ENCODE measurements at regions not wholly inside any gene's neighbourhood (a gene's known extent, or its start where the extent isn't known, plus 50 kb on each side); places are given as distances from the start of the nearest gene placed in this dataset.

- Histone ChIP-seq H3K27ac (ENCODE audit: low read depth, low read length) (no peak overlapping the region), H3K4me3 (ENCODE audit: low read depth, low read length) (no peak overlapping the region)
Measured at GRCh38 chr6:66992660-66993059, 1285.6 kb upstream of the EYS start.

GRCh38 chr6:66986940-66987339 is 1279.9 kb upstream of the EYS start:
- no peaks in the 10 kb centered on the region for H3K4me1 ChIP-seq (ENCODE audit: control insufficient read depth, insufficient read depth, low read length)
- H3K4me3 ChIP-seq (ENCODE audit: low read depth, low read length) = no peak overlapping the region
- H3K9ac ChIP-seq (ENCODE audit: low read depth, low read length) = no peak overlapping the region
- no peak overlapping the region for H3K27ac ChIP-seq (ENCODE audit: low read depth, low read length)
- no peaks in the 10 kb centered on the region for H3K36me3 ChIP-seq (ENCODE audit: control insufficient read depth, insufficient read depth, low read length)
- peaks cover 12% of the 10 kb centered on the region for H3K9me3 ChIP-seq (ENCODE audit: control insufficient read depth, insufficient read depth, low read length)
- no peaks in the 10 kb centered on the region for H3K27me3 ChIP-seq (ENCODE audit: control insufficient read depth, insufficient read depth, low read length)

More at GRCh38 chr6:66992660-66993059, 1285.6 kb upstream of the EYS start:
- no peaks in the 10 kb centered on the region for H3K27me3 ChIP-seq (ENCODE audit: control insufficient read depth, insufficient read depth, low read length)
- no peak overlapping the region for H3K9ac ChIP-seq (ENCODE audit: low read depth, low read length)
- H3K9me3 ChIP-seq (ENCODE audit: control insufficient read depth, insufficient read depth, low read length) = peaks cover 7% of the 10 kb centered on the region; the same call in 1 of the 2 replicates
- no peaks in the 10 kb centered on the region for H3K4me1 ChIP-seq (ENCODE audit: control insufficient read depth, insufficient read depth, low read length)
- H3K36me3 ChIP-seq (ENCODE audit: control insufficient read depth, insufficient read depth, low read length) = no peaks in the 10 kb centered on the region

- H3K9ac ChIP-seq (ENCODE audit: low read depth, low read length) = no peak overlapping the region
- no peak overlapping the region for H3K4me3 ChIP-seq (ENCODE audit: low read depth, low read length)
- H3K27me3 ChIP-seq (ENCODE audit: control insufficient read depth, insufficient read depth, low read length) = no peaks in the 10 kb centered on the region
- H3K9me3 ChIP-seq (ENCODE audit: control insufficient read depth, insufficient read depth, low read length) = peaks cover 12% of the 10 kb centered on the region
- H3K4me1 ChIP-seq (ENCODE audit: control insufficient read depth, insufficient read depth, low read length) = no peaks in the 10 kb centered on the region
- H3K36me3 ChIP-seq (ENCODE audit: control insufficient read depth, insufficient read depth, low read length) = no peaks in the 10 kb centered on the region
- H3K27ac ChIP-seq (ENCODE audit: low read depth, low read length) = no peak overlapping the region
Measured at GRCh38 chr6:66985816-66986215, 1278.8 kb upstream of the EYS start.

- Histone ChIP-seq H3K27ac (ENCODE audit: low read depth, low read length) (no peak overlapping the region), H3K27me3 (ENCODE audit: control insufficient read depth, insufficient read depth, low read length) (no peaks in the 10 kb centered on the region), H3K4me3 (ENCODE audit: low read depth, low read length) (no peak overlapping the region), H3K9ac (ENCODE audit: low read depth, low read length) (no peak overlapping the region), H3K9me3 (ENCODE audit: control insufficient read depth, insufficient read depth, low read length) (peaks cover 7% of the 10 kb centered on the region; the same call in 1 of the 2 replicates), H3K36me3 (ENCODE audit: control insufficient read depth, insufficient read depth, low read length) (no peaks in the 10 kb centered on the region), H3K4me1 (ENCODE audit: control insufficient read depth, insufficient read depth, low read length) (no peaks in the 10 kb centered on the region)
Measured at GRCh38 chr6:66970373-66970772, 1263.3 kb upstream of the EYS start.

GRCh38 chr6:66965227-66965626 is 1258.2 kb upstream of the EYS start:
- Histone ChIP-seq H3K9ac (ENCODE audit: low read depth, low read length) (no peak overlapping the region), H3K27ac (ENCODE audit: low read depth, low read length) (no peak overlapping the region), H3K4me1 (ENCODE audit: control insufficient read depth, insufficient read depth, low read length) (no peaks in the 10 kb centered on the region), H3K27me3 (ENCODE audit: control insufficient read depth, insufficient read depth, low read length) (no peaks in the 10 kb centered on the region), H3K36me3 (ENCODE audit: control insufficient read depth, insufficient read depth, low read length) (no peaks in the 10 kb centered on the region), H3K4me3 (ENCODE audit: low read depth, low read length) (no peak overlapping the region), H3K9me3 (ENCODE audit: control insufficient read depth, insufficient read depth, low read length) (no peaks in the 10 kb centered on the region)

- Histone ChIP-seq H3K36me3 (ENCODE audit: control insufficient read depth, insufficient read depth, low read length) (no peaks in the 10 kb centered on the region), H3K9me3 (ENCODE audit: control insufficient read depth, insufficient read depth, low read length) (no peaks in the 10 kb centered on the region), H3K27me3 (ENCODE audit: control insufficient read depth, insufficient read depth, low read length) (no peaks in the 10 kb centered on the region), H3K27ac (ENCODE audit: low read depth, low read length) (no peak overlapping the region), H3K9ac (ENCODE audit: low read depth, low read length) (no peak overlapping the region), H3K4me3 (ENCODE audit: low read depth, low read length) (no peak overlapping the region), H3K4me1 (ENCODE audit: control insufficient read depth, insufficient read depth, low read length) (no peaks in the 10 kb centered on the region)
Measured at GRCh38 chr6:66964216-66964615, 1257.2 kb upstream of the EYS start.

GRCh38 chr6:66962082-66962481 is 1255.1 kb upstream of the EYS start:
- Histone ChIP-seq H3K27me3 (ENCODE audit: control insufficient read depth, insufficient read depth, low read length) (no peaks in the 10 kb centered on the region), H3K9ac (ENCODE audit: low read depth, low read length) (no peak overlapping the region), H3K9me3 (ENCODE audit: control insufficient read depth, insufficient read depth, low read length) (no peaks in the 10 kb centered on the region), H3K4me3 (ENCODE audit: low read depth, low read length) (no peak overlapping the region), H3K4me1 (ENCODE audit: control insufficient read depth, insufficient read depth, low read length) (no peaks in the 10 kb centered on the region), H3K36me3 (ENCODE audit: control insufficient read depth, insufficient read depth, low read length) (no peaks in the 10 kb centered on the region), H3K27ac (ENCODE audit: low read depth, low read length) (no peak overlapping the region)

- Histone ChIP-seq H3K4me1 (ENCODE audit: control insufficient read depth, insufficient read depth, low read length) (no peaks in the 10 kb centered on the region), H3K4me3 (ENCODE audit: low read depth, low read length) (no peak overlapping the region), H3K9ac (ENCODE audit: low read depth, low read length) (no peak overlapping the region), H3K27me3 (ENCODE audit: control insufficient read depth, insufficient read depth, low read length) (no peaks in the 10 kb centered on the region), H3K9me3 (ENCODE audit: control insufficient read depth, insufficient read depth, low read length) (no peaks in the 10 kb centered on the region), H3K36me3 (ENCODE audit: control insufficient read depth, insufficient read depth, low read length) (no peaks in the 10 kb centered on the region), H3K27ac (ENCODE audit: low read depth, low read length) (no peak overlapping the region)
Measured at GRCh38 chr6:66961191-66961590, 1254.2 kb upstream of the EYS start.

- H3K4me1 ChIP-seq (ENCODE audit: control insufficient read depth, insufficient read depth, low read length) = no peaks in the 10 kb centered on the region
- H3K4me3 ChIP-seq (ENCODE audit: low read depth, low read length) = no peak overlapping the region
Measured at GRCh38 chr6:66949191-66949661, 1242.2 kb upstream of the EYS start.

GRCh38 chr6:66948106-66948505 is 1241.1 kb upstream of the EYS start:
- no peaks in the 10 kb centered on the region for H3K36me3 ChIP-seq (ENCODE audit: control insufficient read depth, insufficient read depth, low read length)

More at GRCh38 chr6:66949191-66949661, 1242.2 kb upstream of the EYS start:
- Histone ChIP-seq H3K9me3 (ENCODE audit: control insufficient read depth, insufficient read depth, low read length) (peaks cover 10% of the 10 kb centered on the region), H3K27ac (ENCODE audit: low read depth, low read length) (no peak overlapping the region), H3K9ac (ENCODE audit: low read depth, low read length) (no peak overlapping the region), H3K36me3 (ENCODE audit: control insufficient read depth, insufficient read depth, low read length) (no peaks in the 10 kb centered on the region), H3K27me3 (ENCODE audit: control insufficient read depth, insufficient read depth, low read length) (no peaks in the 10 kb centered on the region)

GRCh38 chr6:66940003-66940402 is 1233.0 kb upstream of the EYS start:
- no peak overlapping the region for H3K9ac ChIP-seq (ENCODE audit: low read depth, low read length)
- H3K4me3 ChIP-seq (ENCODE audit: low read depth, low read length) = no peak overlapping the region
- no peaks in the 10 kb centered on the region for H3K4me1 ChIP-seq (ENCODE audit: control insufficient read depth, insufficient read depth, low read length)
- no peak overlapping the region for H3K27ac ChIP-seq (ENCODE audit: low read depth, low read length)
- H3K27me3 ChIP-seq (ENCODE audit: control insufficient read depth, insufficient read depth, low read length) = no peaks in the 10 kb centered on the region
- H3K36me3 ChIP-seq (ENCODE audit: control insufficient read depth, insufficient read depth, low read length) = no peaks in the 10 kb centered on the region
- peaks cover 17% of the 10 kb centered on the region for H3K9me3 ChIP-seq (ENCODE audit: control insufficient read depth, insufficient read depth, low read length)

More at GRCh38 chr6:66948106-66948505, 1241.1 kb upstream of the EYS start:
- no peaks in the 10 kb centered on the region for H3K4me1 ChIP-seq (ENCODE audit: control insufficient read depth, insufficient read depth, low read length)
- H3K9ac ChIP-seq (ENCODE audit: low read depth, low read length) = no peak overlapping the region
- H3K27ac ChIP-seq (ENCODE audit: low read depth, low read length) = no peak overlapping the region
- H3K27me3 ChIP-seq (ENCODE audit: control insufficient read depth, insufficient read depth, low read length) = no peaks in the 10 kb centered on the region
- H3K4me3 ChIP-seq (ENCODE audit: low read depth, low read length) = no peak overlapping the region
- peaks cover 11% of the 10 kb centered on the region for H3K9me3 ChIP-seq (ENCODE audit: control insufficient read depth, insufficient read depth, low read length)

GRCh38 chr6:66937180-66937579 is 1230.2 kb upstream of the EYS start:
- Histone ChIP-seq H3K9ac (ENCODE audit: low read depth, low read length) (no peak overlapping the region), H3K27me3 (ENCODE audit: control insufficient read depth, insufficient read depth, low read length) (no peaks in the 10 kb centered on the region), H3K4me3 (ENCODE audit: low read depth, low read length) (no peak overlapping the region)

More at GRCh38 chr6:66937180-66937579, 1230.2 kb upstream of the EYS start:
- no peaks in the 10 kb centered on the region for H3K36me3 ChIP-seq (ENCODE audit: control insufficient read depth, insufficient read depth, low read length)
- no peaks in the 10 kb centered on the region for H3K4me1 ChIP-seq (ENCODE audit: control insufficient read depth, insufficient read depth, low read length)
- peaks cover 14% of the 10 kb centered on the region for H3K9me3 ChIP-seq (ENCODE audit: control insufficient read depth, insufficient read depth, low read length)
- no peak overlapping the region for H3K27ac ChIP-seq (ENCODE audit: low read depth, low read length)
